H1 (cell line): ENCODE measurements at regions not wholly inside any gene's neighbourhood (a gene's known extent, or its start where the extent isn't known, plus 50 kb on each side); places are given as distances from the start of the nearest gene placed in this dataset.

Source experiments
- ASH2L ChIP-seq: fragments of 200-600, 300-600 bp; sonication (generic); IDR thresholded peaks from one replicate; pipeline ENCODE4 v1.7.1; 2017; ENCODE audit warnings: low read length
- ATF2 ChIP-seq: IDR thresholded peaks from 2 replicates; pipeline ENCODE4 v1.6.1; 2012; ENCODE audit warnings: low read length, inconsistent platforms
- CEBPB ChIP-seq: IDR thresholded peaks from 2 replicates; pipeline ENCODE4 v1.6.1; 2012; ENCODE audit warnings: low read depth, low read length
- CHD7 ChIP-seq: fragments of 300-600 bp; sonication (generic); IDR thresholded peaks from 2 replicates; pipeline ENCODE4 v1.7.1; 2012; ENCODE audit warnings: low read length, moderate library complexity, mild to moderate bottlenecking, inconsistent platforms; ENCODE audit not compliant: insufficient replicate concordance
- EZH2 ChIP-seq: fragments of 200-600 bp; sonication (generic); IDR thresholded peaks from 2 replicates; pipeline ENCODE4 v1.7.1; 2012; ENCODE audit warnings: low read depth, mild to moderate bottlenecking, moderate library complexity, low read length, inconsistent platforms; ENCODE audit not compliant: severe bottlenecking
- NRF1 ChIP-seq: IDR thresholded peaks from 2 replicates; pipeline ENCODE4 v1.6.1; 2011; ENCODE audit warnings: mild to moderate bottlenecking, low read depth, low read length, improper control_type of control experiment
- PHF8 ChIP-seq: fragments of 200-600 bp; sonication (generic); conservative IDR thresholded peaks from 2 replicates; pipeline ENCODE4 v1.7.1; 2012; ENCODE audit warnings: low read depth, mild to moderate bottlenecking, inconsistent platforms, low read length, moderate library complexity
- POLR2A ChIP-seq, 2 experiments: IDR thresholded peaks; 1 replicate in 1 of 2; 2 replicates in 1 of 2; pipeline ENCODE4 v1.6.1; 2011; ENCODE audit warnings: low read depth in 2 of 2, low read length in 2 of 2, mild to moderate bottlenecking in 2 of 2; ENCODE audit errors: control extremely low read depth in 1 of 2
- SAP30 ChIP-seq: fragments of 300-600 bp; sonication (generic); IDR thresholded peaks from 2 replicates; pipeline ENCODE4 v1.7.1; 2012; ENCODE audit warnings: low read length, moderate library complexity, mild to moderate bottlenecking, inconsistent platforms; ENCODE audit not compliant: insufficient read depth, insufficient replicate concordance
- SP2 ChIP-seq: IDR thresholded peaks from 2 replicates; pipeline ENCODE4 v1.6.1; 2012; ENCODE audit warnings: mild to moderate bottlenecking, low read length, inconsistent platforms
- YY1 ChIP-seq: IDR thresholded peaks from 2 replicates; pipeline ENCODE4 v1.6.1; 2011; ENCODE audit warnings: low read depth, mild to moderate bottlenecking, low read length

- TF ChIP-seq CHD7 (no peak), ASH2L (no peak), PHF8 (no peak), ATF2 (no peak), POLR2A (IDR thresholded peaks at IDR 0.05; ENCODE audit: control extremely low read depth in 1 of 2, low read depth in 2 of 2, low read length in 2 of 2) (no peak), EZH2 (no peak), CEBPB (no peak), SP2 (no peak), NRF1 (no peak), YY1 (peak; percentile 67; the same call in 1 of the 2 replicates), SAP30 (no peak)
Observed at GRCh38 chr4:121514443-121514842, 133.6 kb upstream of the QRFPR start (continued).
